ENCODE measurements at regions not wholly inside any gene's neighbourhood (a gene's known extent, or its start where the extent isn't known, plus 50 kb on each side); places are given as distances from the start of the nearest gene placed in this dataset.

DNA sequence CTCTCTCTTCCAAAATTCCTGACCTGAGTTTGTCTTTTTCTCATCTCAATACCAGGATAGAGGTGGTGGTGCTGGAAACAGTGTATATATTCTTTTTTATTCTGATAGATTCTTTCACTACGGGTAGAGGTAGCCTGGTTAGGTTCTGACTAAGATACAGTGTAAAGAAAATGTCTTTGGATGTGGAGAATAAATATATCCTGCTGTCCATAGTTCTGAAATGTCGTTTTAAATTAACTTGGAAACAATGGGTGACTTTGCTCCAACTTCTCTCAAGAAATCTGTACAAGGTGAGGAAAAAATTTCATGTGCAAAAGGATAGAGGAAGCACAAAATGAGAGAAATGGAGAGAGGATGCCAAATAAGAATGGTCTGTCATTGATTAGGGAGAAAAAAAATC lies 546.1 kb downstream of the GBA3 start:
- no peak for DNase-seq

DNA sequence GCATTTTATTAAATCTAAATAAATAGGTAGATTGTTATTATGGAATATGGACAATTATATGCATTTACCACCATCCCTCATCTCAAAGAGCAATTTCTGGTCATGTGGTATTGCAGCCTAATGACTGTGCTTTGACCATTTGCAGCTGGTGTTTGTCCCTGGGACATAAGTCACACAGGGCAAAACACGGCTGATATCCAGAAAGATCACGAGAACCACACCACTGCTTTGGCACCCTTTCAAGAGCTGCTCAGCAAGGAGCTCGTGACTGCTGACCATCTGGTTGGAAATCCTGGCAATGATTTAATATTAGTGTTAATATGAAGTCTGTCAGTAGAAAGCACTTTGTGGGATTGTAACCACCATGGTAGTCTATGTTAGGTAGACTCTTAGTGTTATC lies 545.0 kb downstream of the GBA3 start:
- DNase-seq = no peak

DNA sequence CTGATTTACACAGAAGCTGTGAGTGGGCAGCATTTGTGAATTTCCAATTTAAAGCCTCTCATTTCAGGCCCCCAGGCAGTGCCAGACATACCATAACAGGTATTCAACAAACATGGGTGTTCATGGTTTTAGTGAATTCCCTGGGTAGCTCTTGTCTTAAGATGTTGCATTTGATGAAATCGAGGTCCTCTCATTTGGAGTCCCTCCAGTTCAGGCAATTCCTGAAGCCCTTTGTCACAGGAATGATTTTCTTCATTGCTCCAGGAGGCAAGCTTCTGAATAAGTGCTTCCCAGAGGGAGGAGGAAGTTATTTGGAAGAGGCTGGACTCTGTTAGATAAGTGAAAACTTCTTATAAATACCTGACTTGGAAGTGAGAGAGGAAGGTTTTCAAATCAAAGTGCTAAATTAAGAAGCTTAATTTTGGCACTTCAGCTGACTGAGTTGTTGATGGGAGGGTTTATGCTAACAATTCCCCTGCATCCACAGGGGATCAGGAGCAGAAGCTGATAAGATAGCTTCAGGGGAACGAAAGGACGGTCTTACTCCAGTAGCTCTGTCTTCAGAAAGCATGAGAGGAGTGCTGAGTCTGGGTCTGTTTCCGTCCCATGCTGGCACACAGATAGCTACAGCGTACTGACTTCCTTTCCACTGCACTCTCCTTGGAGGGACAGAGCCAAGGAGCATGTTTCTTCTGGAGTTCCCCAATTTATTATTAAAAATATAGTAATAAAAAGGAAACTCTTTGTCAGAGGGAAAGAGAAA lies 543.1 kb downstream of the GBA3 start:
- DNase-seq = no peak

DNA sequence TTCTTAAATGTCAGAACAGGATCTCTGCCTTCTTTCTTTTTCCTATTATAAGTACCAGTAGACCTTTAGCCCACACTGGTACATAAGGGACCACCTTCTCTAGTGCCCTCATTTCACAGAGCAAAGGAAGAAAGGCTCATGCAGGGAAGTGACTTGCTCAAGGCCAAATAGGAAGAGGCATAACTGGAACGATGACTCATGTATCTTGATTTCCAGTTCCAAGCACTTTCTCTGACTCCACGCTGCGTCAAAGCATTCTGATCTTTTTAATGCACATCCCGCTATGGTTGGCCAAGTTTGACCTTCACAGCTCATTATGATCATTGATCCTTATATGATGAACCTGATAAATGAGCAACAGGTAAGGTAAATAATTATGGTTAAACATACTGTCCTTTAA lies 542.0 kb downstream of the GBA3 start:
- no peak for DNase-seq

DNA sequence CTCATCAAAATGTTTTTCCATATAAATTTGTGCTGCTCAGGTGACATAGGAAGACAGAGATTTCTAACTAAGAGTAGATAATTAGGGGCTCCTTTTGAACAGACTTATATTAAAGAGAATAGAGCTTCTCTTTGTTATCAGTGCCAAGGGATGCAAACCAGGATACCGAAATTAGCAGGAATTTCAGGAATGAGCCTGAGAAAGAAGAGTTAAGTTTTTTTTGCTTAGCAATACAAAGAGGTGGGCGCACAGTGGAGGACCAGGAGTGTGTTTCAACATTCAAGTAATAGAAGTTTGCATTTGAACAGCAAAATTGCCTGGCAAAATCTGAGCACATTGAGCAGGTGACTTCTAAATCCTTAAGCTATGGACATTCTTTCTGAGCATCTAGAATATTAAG lies 541.3 kb downstream of the GBA3 start:
- no peak for DNase-seq

DNA sequence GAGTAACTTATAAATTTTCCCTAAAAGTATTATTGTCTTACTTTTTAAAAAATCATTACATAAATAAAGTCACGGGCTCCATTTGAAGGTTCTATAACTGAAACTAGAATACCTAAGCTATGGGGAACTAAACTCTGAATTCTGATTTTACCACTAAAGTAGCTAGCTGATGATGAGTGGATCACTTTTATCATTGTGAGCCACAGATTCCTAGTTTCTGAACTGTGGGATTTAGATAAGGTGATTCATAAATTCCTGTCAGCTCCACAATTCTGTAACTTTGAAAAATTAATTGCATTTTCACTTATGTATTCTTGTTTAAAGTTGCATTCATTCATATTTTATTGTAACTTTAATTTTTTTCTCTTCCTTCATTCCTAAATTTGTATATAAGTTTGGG lies 540.9 kb downstream of the GBA3 start:
- DNase-seq = no peak

DNA sequence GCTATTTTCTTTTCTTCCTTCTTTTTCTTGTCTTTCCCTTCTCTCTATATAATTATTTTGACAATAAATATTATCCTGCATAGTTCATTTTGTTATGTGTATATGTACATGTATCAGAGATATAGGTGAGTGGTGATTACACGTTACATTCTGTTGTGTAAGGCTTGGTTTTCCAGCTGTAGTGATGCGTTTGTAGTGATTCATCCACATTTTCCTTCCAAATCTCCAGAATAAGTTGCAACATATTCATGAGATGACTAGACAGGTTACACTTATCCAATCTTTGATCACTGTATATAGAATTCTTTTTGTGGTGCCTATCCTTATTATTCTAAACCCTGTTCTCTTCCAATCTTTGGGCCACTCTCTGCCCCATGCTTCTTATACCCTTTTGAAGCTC lies 540.2 kb downstream of the GBA3 start:
- DNase-seq = no peak

DNA sequence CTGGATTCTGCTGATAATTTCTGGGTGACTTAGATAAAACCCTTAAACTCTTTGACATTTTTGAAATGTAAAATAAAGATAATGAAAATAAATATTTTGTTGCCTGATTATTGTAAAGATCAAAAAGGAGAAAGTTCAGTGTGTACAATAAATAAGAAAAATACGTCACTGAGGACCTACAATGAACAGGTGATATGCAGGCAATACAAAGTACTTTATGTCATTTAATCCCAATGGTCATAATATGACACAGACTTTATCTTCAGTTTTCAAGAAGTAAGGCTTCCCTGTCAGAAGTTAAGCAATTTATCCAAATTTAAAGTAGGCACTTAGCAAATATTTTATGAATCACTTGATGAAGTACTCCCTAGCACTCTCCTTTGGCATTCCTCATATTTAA lies 532.8 kb downstream of the GBA3 start:
- no peak for DNase-seq

DNA sequence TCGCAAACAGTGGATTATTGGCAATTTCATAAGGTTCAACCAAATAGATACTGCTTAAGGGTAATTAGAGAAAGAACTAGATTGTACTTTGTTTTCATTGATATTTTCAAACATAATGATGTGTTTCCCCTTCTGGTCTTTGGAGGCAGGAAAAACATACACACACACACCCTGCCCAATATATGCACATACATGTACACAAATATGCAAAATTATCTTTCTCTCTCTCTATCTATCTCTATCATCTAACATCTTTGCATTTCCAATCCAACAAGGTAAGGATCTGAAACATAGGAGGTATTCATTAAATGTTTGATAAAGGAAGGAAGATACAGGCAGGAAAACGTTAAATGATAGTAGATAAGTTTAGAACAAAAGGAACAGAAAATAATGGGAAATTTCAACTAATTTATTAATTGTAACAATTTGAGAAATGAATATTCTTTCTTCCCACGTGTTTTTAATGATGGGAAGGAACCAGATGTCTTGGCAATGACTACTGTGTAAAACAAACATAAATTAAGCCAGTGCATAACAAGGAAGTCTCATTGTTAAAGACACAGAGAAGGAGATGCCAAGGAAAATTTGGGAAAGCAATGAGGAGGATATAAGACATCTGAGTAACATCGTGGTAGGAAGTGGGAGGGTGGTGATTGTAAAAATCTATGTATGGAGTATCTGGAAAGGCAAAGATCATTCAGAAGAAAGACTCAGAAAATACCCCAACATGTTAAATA lies 532.1 kb downstream of the GBA3 start:
- no peak for DNase-seq

DNA sequence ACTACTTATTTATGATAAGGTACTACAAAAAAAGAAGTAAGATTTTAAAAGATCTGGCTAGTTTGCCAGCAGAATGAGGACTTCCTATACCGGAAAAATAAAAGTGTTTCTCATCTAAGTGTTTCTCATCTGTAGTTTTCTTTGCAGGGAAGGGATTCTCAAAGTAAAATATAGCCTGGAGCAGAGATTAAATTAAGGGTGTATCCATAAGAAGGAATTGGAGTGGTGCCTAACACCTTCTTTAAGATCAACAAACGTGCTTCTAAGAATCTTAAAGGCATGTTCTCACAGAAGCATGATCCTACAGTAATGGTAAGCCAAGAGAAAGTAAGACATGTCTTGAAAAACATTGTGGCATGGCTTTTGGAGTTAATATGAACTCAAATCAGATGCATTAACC lies 528.2 kb downstream of the GBA3 start:
- no peak for DNase-seq

DNA sequence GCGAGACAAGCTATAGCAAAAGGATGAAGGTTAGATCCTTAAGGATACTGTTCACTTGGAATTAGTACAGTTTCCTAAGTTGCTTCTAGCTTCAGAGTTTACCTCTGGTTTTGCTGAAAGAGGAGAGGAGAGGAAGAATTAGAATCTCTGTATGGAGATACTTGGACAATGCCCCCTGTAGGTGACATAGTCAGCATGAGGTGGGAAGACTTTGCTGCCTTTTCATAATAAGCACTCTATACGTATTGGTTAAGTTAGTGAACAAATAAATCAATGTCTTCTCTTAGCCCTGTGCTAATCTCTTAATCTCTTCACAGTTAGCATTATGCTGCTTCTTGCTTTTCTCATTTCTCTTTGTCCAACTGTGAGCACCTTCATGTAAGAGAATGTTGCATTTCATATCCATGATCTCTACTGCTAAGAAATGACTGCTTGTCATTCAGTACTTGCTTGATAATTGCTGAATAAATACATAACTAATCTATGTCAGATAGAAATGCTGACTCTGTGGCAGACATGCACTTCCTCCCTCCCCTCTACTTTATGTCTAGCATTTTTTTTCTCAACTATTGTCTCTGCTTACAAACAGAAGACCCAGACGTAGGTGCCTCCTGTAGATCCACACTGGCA lies 527.2 kb downstream of the GBA3 start:
- DNase-seq = no peak

DNA sequence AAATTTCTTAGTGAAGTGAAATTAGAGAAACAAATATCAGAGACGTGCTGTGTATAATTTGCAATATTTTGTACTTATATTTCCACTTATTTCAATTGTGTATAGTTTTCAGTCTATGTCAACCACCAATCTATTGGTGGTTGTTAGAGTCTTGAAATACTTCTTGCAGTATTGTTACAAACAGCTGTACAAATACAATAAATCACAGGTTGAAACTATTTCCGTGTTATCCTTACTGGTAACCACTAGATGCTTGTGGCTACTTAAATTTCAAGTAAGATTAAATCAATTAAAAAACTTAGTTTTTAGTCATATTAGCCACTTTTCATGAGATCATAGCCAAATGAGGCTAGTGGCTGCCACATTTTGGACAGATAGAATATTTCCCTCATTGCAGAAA lies 520.5 kb downstream of the GBA3 start:
- no peak for DNase-seq

DNA sequence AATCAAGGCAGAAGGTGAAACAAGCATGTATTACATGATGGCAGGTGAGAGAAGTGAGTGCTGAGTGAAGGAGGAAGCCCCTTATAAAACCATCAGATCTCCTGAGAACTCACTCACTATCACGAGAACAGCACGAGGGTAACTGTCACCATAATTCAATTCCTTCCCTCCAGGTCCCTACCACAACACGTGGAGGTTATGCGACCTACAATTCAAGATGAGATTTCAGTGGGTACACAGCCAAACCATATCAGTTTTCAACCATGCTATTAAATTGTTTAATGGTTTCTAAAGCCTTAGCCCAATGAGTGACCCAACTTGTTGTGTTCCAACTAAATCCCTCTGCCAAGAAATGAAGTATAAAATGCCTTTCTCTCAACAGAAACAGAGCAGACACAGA lies 519.8 kb downstream of the GBA3 start:
- DNase-seq = no peak

DNA sequence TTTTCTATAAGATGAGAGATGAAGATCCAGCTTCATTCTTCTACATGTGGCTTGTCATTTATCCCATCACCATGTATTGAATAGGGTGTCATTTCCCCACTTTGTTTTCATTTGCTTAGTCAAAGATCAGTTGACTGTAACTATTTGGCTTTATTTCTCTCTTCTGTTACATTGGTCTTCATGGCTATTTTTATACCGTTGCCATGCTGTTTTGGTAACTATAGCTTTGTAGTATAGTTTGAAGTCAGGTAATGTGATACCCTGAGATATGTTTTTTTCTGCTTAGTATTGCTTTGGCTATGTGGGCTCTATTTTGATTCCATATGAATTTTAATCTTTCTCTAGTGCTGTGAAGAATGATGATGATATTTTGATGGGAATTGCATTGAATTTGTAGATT lies 514.3 kb downstream of the GBA3 start:
- DNase-seq = no peak

DNA sequence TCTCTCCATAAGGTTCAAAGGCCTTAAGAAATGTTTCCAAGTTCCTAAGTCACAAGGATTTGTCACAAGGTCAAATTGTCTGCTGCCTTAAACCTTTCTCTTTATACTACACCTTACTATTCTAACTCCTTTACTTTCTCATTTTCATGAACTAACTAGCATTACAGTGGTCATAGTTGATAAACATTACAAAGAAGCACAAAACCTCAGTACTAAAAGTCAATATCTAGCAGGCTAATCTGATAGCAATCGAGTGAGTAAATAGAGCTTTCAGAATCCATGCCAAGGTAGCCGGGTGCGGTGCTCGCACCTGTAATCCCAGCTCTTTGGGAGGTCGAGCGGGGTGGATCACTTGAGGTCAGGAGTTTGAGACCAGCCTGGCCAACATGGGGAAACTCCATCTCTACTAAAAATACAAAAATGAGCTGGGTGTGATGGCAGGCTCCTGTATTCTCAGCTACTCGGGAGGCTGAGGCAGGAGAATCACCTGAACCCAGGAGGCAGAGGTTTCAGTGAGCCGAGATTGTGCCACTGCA lies 510.0 kb downstream of the GBA3 start:
- DNase-seq = no peak

DNA sequence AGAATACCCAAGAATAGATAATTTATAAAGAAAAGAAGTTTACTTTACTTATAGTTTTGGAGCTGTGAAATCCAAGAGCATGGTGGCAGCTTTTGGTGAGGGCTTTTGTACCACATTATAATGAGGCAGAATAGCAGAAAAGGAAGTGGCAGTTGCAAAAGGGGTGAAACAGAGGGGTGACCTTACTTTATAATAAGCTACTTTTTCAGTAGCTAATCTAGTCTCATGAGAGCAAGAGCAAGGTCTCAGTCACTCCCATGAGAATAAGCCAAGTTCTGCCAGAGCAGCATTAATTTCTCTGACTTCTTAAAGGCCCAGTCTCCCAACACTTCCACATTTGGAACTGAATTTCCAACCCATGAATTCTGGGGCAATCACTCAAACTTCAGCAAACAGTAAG lies 502.0 kb downstream of the GBA3 start:
- no peak for DNase-seq

DNA sequence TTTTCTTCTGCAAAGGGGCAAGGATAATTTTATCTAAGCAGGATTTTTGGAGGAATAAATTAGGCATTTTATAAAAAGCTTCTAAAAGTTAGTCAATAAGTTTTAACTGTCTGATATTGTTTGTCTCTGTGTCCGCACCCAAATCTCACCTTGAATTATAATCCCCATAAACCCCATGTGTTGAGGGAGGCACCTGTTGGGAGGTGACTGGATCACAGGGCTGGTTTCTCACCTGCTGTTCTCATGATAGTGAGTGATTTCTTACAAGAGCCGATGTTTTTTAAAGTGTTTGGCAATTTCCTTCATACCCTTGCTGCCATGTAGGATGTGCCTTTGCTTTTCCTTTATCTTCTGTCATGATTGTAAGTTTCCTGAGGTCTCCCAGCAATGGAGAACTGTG lies 481.4 kb downstream of the GBA3 start:
- no peak for DNase-seq

DNA sequence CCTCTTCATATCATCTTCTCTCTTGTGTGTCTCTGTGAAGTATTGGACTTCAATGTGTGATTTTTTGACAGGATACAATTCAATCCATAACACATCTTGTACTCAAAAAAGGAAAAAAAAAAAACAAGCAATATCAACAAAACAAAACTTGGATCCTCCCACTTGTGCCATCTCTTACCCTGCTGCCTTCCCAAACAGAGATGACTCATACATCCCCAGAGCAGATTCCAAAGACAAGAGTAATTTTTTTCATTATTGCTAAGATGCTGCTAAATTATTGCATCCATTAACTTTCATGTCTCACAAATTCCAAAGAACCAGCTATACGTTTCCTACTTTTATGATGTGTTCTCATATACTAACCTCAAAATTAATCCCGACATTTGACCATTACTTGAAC lies 479.2 kb downstream of the GBA3 start:
- DNase-seq = no peak

DNA sequence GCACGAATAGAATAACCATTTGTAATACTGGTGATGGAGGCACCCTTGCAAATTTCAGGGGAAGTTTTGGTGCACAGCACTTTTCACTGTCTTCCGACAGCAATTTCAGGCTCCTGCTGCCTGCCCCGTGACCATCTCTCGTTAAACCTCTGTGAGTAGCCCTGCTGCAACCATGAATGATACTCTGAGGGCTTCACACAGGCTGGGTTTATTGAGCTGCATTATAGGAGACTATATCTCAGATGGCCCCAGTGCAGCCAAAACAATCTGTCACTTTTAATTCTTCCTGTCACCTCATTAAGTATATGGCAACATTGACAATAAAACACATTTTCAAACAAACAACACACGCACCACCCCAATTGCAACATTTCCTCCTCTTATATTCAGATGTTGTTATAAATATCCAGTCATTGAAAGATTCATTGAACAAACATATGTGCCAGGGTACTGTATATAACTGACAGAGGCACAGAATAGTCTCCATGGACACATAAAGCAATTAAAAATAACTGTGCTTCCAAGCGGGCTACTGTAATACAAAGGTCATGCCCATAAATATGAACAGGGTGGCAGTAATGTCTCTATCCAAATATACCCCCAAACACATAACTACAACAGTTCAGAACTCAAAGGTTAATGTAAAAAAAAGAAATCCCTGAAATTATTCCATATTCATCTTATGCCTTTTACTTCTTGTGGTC lies 477.0 kb downstream of the GBA3 start:
- DNase-seq = no peak

DNA sequence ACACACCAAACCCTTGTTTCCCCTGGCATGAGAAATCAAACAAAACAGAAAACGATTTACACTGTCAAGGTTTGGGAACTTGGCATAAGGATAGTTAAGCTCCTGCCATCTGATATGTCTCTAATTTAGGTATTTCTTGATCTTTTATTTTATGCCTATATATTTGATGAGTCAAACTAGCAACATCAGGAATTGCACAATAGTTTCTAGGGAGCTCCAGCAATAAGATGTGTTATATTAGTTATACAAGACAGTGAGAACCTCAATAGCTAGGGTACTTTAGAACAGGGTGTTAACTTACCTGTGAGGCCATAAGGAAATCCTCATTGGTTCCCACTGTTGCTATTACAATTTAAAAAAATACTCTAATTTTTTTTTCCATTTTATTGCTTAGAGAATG lies 474.2 kb downstream of the GBA3 start:
- no peak for DNase-seq

DNA sequence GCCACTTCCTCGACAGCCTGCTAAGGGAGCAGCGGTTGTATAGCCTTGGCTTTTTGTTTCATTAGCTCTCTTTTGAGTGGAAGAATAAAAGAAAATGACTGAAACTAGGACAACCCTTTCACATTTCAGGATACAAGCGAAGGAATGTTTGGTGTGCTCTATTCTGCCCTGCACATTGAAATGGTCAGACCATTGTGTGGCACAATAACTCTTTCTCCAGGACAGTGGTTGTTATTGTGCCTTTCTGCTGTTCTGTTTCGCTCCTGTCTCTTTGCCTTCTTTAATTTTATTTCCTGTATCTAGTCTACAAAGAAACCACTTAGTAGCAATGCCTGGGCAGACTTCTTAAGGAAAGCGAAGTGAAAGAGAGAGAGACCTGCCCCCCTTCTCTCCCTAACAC lies 473.7 kb downstream of the GBA3 start:
- DNase-seq = no peak

DNA sequence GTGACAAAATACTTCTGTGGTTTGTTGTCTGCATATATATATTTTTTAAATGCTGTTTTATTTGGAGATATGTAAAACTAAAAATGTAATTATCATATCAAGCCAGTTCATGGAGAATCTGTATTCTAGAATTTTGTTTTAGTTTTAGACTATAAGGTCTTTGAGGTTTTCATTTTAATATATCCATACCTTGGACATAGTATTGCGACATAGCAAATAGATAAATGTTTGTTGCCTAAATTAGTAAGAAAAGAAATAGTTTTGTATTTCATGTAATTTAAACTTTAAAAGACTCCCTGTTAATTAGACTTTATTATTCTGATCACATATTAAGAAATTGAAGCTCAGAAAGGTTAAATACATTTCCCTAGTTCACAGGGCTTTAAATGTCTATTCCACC lies 472.9 kb downstream of the GBA3 start:
- no peak for DNase-seq

DNA sequence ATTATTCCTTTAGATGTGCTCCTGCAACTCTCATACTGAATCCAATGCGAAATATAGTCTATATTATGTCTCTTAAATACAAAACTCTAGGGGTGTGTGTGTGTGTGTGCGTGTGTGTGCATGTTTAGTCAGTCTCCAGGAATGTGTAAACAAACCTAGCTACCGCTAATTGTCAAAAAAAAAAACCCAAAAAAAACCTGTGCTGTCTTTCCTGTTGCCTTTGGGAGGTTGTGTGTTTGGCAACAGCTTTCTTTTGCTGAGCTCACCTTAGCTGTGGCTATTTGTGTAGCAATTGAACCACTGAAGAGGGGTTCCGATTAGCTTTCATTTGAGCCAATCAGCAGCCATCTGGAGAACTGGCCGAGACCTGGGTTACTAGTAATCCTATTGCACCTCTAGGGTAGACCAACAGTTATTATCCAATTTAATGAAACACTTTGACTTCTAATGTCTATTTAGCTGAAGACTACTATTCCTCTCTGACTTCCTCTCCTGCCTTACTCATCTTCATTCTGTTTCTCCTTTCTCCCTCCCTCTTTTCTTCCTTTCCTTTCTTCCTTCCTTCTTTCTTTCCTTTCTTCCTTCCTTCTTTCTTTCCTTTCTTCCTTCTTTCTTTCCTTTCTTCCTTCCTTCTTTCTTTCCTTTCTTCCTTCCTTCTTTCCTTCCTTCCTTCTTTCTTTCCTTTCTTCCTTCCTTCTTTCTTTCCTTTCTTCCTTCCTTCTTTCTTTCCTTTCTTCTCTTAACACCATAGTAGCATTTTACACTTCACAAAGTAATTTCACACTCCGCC lies 471.1 kb downstream of the GBA3 start:
- no peak for DNase-seq

Data from stimulated activated CD4-positive, alpha-beta T cell treated with anti-CD3 and anti-CD28 coated beads, Interleukin-2, amount 100 ng/mL, for 48 hours (primary cell).